Tibial nerve (tissue), 4 donors: ENCODE measurements at regions not wholly inside any gene's neighbourhood (a gene's known extent, or its start where the extent isn't known, plus 50 kb on each side); places are given as distances from the start of the nearest gene placed in this dataset.

Experiments
- DNase-seq, 2 donors: peaks; one replicate each; pipeline ENCODE4 v3.0.0-alpha.2; 2019; ENCODE audit warnings: low spot score in 2 of 2
- H3K27ac ChIP-seq, 4 donors: fragments of 200-600 bp; sonication (generic) in 3 of 4; one replicate each; pipeline ENCODE4 v1.5.1; 2017 to 2019; ENCODE audit warnings: mild to moderate bottlenecking in 1 of 4
- H3K27me3 ChIP-seq, 2 donors: fragments of 200-600 bp; sonication (generic) in 1 of 2; one replicate each; pipeline versions ENCODE4 v1.5.1 to v1.6.0; 2017 to 2019
- H3K36me3 ChIP-seq, 3 donors: fragments of 200-600 bp; sonication (generic); one replicate each; pipeline ENCODE4 v1.5.1; 2018 to 2019
- H3K4me1 ChIP-seq, 4 donors: fragments of 200-600 bp; sonication (generic) in 3 of 4; one replicate each; pipeline ENCODE4 v1.5.1; 2017 to 2019
- H3K4me3 ChIP-seq, 4 donors: fragments of 200-600 bp; sonication (generic) in 3 of 4; one replicate each; pipeline ENCODE4 v1.5.1; 2017 to 2019; ENCODE audit warnings: mild to moderate bottlenecking in 1 of 4, moderate library complexity in 1 of 4
- H3K9me3 ChIP-seq, 4 donors: fragments of 200-600 bp; sonication (generic) in 3 of 4; one replicate each; pipeline ENCODE4 v1.5.1; 2017 to 2019
- EP300 ChIP-seq, 2 donors: sonication (generic); formaldehyde crosslinking; IDR thresholded peaks; one replicate each; pipeline ENCODE4 v1.6.1; 2017; ENCODE audit warnings: antibody characterized with exemption in 2 of 2, mild to moderate bottlenecking in 1 of 2
- POLR2A ChIP-seq, 2 donors: fragments of 450-650 bp; IDR thresholded peaks; one replicate each; pipeline ENCODE4 v1.6.1; 2017; ENCODE audit warnings: antibody characterized with exemption in 2 of 2, mild to moderate bottlenecking in 2 of 2, moderate library complexity in 2 of 2
- WGBS, 2 donors: methylation state at CpG; one replicate each; pipeline ENCODE4 v1.1.5; 2018; 5-methylcytosine and 5-hydroxymethylcytosine counted together
- TF ChIP-seq, protein P1 (sequence below), 5 experiments: fragments of 200-600 bp in 3 of 5; fragments of 450-650 bp in 2 of 5; sonication (generic) in 3 of 5; IDR thresholded peaks; one replicate each; pipeline ENCODE4 v1.5.1; 2016 to 2019; ENCODE audit warnings: antibody characterized with exemption in 5 of 5, mild to moderate bottlenecking in 3 of 5, moderate library complexity in 2 of 5

DNA sequence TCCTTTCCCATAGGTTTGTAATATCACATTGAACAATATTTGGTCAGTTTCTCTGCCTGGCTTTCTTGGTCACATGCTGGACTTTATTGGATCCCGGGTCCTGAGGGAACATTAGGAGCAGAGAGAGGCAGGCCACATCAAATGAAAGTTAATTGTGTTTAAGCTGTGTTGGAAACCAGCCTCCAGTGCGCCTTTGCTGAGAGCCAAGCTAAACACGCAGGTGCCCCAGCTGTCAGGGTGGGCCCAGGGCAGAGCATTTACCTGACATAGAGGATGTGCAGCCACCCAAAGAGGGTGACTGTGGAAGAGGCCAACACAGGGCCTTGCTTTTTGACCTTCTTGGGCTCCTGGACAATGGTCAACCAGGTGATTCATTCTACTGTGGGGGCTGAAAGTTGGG is 149.3 kb downstream of the EBLN2 start:
- Histone ChIP-seq H3K27me3 (no peaks in the 10 kb centered on the region), H3K36me3 (no peaks in the 10 kb centered on the region), H3K4me3 (no peak overlapping the region), H3K4me1 (no peaks in the 10 kb centered on the region), H3K27ac (no peak overlapping the region), H3K9me3 (no peaks in the 10 kb centered on the region)
- 90 to 92% methylated on average over 3 of the region's 3 CpGs for WGBS, 2 donors
- no peak for DNase-seq
- TF ChIP-seq POLR2A (IDR thresholded peaks at IDR 0.05) (no peak), EP300 (IDR thresholded peaks at IDR 0.05) (no peak)
- TF ChIP-seq, protein P1, sequence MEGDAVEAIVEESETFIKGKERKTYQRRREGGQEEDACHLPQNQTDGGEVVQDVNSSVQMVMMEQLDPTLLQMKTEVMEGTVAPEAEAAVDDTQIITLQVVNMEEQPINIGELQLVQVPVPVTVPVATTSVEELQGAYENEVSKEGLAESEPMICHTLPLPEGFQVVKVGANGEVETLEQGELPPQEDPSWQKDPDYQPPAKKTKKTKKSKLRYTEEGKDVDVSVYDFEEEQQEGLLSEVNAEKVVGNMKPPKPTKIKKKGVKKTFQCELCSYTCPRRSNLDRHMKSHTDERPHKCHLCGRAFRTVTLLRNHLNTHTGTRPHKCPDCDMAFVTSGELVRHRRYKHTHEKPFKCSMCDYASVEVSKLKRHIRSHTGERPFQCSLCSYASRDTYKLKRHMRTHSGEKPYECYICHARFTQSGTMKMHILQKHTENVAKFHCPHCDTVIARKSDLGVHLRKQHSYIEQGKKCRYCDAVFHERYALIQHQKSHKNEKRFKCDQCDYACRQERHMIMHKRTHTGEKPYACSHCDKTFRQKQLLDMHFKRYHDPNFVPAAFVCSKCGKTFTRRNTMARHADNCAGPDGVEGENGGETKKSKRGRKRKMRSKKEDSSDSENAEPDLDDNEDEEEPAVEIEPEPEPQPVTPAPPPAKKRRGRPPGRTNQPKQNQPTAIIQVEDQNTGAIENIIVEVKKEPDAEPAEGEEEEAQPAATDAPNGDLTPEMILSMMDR (IDR thresholded peaks at IDR 0.05): no peak

DNA sequence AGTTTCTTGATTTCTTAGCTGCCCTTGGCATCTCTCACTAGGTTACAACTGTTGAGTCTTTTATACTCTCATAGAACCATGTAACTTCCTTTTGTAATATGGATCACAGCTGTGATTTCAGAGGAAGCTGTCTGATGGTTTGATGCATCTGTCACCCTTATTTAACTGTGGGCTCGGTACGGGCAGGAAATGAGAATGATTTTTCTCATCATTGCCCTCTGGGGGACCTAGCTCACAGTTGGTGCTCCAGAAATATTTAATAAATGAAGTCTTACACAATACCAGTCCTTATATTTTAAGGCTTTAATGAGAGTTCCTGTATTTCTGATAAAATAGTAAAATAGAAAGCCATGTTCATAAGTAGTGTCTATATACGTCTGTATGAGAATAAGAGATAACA is 151.2 kb downstream of the EBLN2 start:
- 56 to 61% methylated on average over 3 of the region's 3 CpGs for WGBS, 2 donors

GRCh38 chr3:73213896-73214295 is 152.4 kb downstream of the EBLN2 start:
- Histone ChIP-seq H3K27ac (no peak overlapping the region), H3K36me3 (no peaks in the 10 kb centered on the region), H3K4me1 (no peaks in the 10 kb centered on the region), H3K4me3 (no peak overlapping the region), H3K9me3 (no peaks in the 10 kb centered on the region), H3K27me3 (no peaks in the 10 kb centered on the region)
- no peak for DNase-seq
- no peak for TF ChIP-seq POLR2A (IDR thresholded peaks at IDR 0.05)
- 61 to 91% methylated on average over 1 of the region's 1 CpG for WGBS, 2 donors

More for the DNA sequence above, 151.2 kb downstream of the EBLN2 start:
- no peak for DNase-seq
- Histone ChIP-seq H3K27ac (no peak overlapping the region), H3K9me3 (no peaks in the 10 kb centered on the region), H3K36me3 (no peaks in the 10 kb centered on the region), H3K27me3 (no peaks in the 10 kb centered on the region), H3K4me1 (no peaks in the 10 kb centered on the region), H3K4me3 (no peak overlapping the region)
- TF ChIP-seq, protein P1 (IDR thresholded peaks at IDR 0.05): no peak
- no peak for TF ChIP-seq EP300 (IDR thresholded peaks at IDR 0.05)
- no peak for TF ChIP-seq POLR2A (IDR thresholded peaks at IDR 0.05)

DNA sequence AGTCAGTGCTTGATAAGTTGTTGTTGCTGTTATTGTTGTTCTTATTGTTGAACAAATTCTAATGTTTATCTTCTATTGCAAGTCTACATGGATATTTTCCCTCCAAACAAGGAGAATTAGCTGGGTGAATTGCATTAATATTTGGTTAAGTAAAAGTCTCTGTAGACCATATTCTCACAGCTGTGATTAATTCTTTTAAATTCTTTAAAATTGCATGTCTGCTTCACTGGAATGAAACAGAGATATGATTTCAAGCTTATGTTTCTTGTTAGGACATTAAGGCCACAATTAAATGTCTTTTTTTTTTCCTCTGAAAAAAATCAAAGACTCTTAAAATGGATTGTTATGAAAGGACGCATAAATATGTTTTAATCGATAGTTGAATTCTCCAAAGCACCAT is 153.4 kb downstream of the EBLN2 start:
- WGBS, 2 donors: 73 to 93% methylated on average over 2 of the region's 2 CpGs
- H3K4me1 ChIP-seq: no peaks in the 10 kb centered on the region
- no peak overlapping the region for H3K4me3 ChIP-seq
- H3K27me3 ChIP-seq: no peaks in the 10 kb centered on the region
- H3K9me3 ChIP-seq: no peaks in the 10 kb centered on the region
- H3K36me3 ChIP-seq: no peaks in the 10 kb centered on the region
- no peak for DNase-seq
- TF ChIP-seq POLR2A (IDR thresholded peaks at IDR 0.05) (no peak), EP300 (IDR thresholded peaks at IDR 0.05) (no peak)
- TF ChIP-seq, protein P1 (IDR thresholded peaks at IDR 0.05): no peak
- no peak overlapping the region for H3K27ac ChIP-seq

- 80 to 88% methylated on average over 1 of the region's 1 CpG for WGBS, 2 donors
- Histone ChIP-seq H3K27ac (no peak overlapping the region), H3K4me1 (no peaks in the 10 kb centered on the region), H3K36me3 (no peaks in the 10 kb centered on the region), H3K9me3 (no peaks in the 10 kb centered on the region), H3K27me3 (no peaks in the 10 kb centered on the region), H3K4me3 (no peak overlapping the region)
- TF ChIP-seq EP300 (IDR thresholded peaks at IDR 0.05) (no peak), POLR2A (IDR thresholded peaks at IDR 0.05) (no peak)
- TF ChIP-seq, protein P1 (IDR thresholded peaks at IDR 0.05): no peak
- no peak for DNase-seq
These were observed 153.8 kb downstream of the EBLN2 start for GRCh38 chr3:73215281-73215680.

DNA sequence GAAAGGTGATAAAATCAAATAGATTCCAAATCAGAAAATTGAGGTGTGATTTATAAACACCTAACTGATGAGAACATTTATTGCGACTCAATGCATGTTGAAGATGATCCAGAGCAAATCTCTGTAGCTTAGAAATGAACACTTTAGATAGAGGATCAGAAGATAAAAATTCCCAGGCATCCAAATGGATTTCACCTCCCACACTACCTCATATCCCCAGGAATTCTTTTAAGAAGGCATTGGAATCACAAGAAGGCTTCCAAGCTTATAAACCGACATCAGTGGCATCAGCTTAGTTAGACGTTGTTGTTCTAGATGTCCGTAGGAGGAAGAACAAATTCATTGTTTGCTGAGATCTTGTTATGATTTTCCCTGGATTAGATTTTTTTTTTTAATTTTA is 154.4 kb downstream of the EBLN2 start:
- 47 to 50% methylated on average over 4 of the region's 4 CpGs for WGBS, 2 donors
- DNase-seq: no peak
- Histone ChIP-seq H3K4me3 (no peak overlapping the region), H3K36me3 (no peaks in the 10 kb centered on the region), H3K4me1 (no peaks in the 10 kb centered on the region), H3K27me3 (no peaks in the 10 kb centered on the region), H3K9me3 (no peaks in the 10 kb centered on the region), H3K27ac (no peak overlapping the region)
- TF ChIP-seq POLR2A (IDR thresholded peaks at IDR 0.05) (no peak), EP300 (IDR thresholded peaks at IDR 0.05) (no peak)
- TF ChIP-seq, protein P1 (IDR thresholded peaks at IDR 0.05): no peak
